ENCODE measurements at regions not wholly inside any gene's neighbourhood (a gene's known extent, or its start where the extent isn't known, plus 50 kb on each side); places are given as distances from the start of the nearest gene placed in this dataset.

DNA sequence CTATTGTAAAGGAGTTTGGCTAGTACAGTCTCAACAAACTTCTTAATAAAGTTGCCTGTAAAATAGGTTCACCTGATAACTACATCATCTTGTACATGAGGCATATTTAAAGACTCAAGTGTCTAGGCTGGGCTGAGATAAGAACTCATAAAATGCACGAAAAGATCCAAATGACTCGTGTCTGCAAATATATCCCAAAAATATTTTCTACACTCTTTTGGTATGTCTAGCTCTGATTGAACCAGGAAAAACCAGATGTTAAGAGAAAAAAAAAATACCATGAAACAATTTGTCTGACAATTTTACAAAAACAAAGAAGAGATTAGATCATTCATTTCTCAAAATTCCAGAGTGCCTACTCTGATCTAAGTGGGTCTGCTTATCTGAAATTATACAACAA lies 166.9 kb upstream of the OSR1 start:
- ATAC-seq (no peak), DNase-seq (ENCODE audit: low spot score) (no peak), FAIRE-seq (no peak)
- Histone ChIP-seq H3K9me3 (ENCODE audit: low read length) (no peaks in the 10 kb centered on the region), H3K36me3 (replicated peaks in 1 of 2; ENCODE audit: control insufficient read depth in 1 of 2, insufficient read depth in 2 of 2, low read length in 2 of 2) (no peaks in the 10 kb centered on the region), H3K4me1 (ENCODE audit: insufficient read depth, low read length) (peaks cover 17% of the 10 kb centered on the region; the same call in 1 of the 2 replicates), H3K9ac (ENCODE audit: insufficient read depth, low read depth, low read length) (no peak overlapping the region), H3K4me2 (ENCODE audit: low read depth, low read length) (no peak overlapping the region), H2AFZ (ENCODE audit: low read length) (no peak overlapping the region), H3K4me3 (replicated peaks in 1 of 3; ENCODE audit: insufficient read depth in 1 of 3, low read depth in 2 of 3, low read length in 3 of 3) (no peak overlapping the region), H3K79me2 (ENCODE audit: insufficient read depth, low read length) (no peaks in the 10 kb centered on the region), H3K27ac (ENCODE audit: extremely low read length, insufficient read depth, low read length) (no peak overlapping the region), H4K20me1 (ENCODE audit: insufficient read depth, low read length) (no peaks in the 10 kb centered on the region), H3K27me3 (ENCODE audit: control insufficient read depth in 1 of 2, insufficient read depth in 2 of 2, low read length in 2 of 2) (no peaks in the 10 kb centered on the region; a peak in 2 of 5 replicates)
- in situ Hi-C loops (cut with HindIII; ENCODE audit: extremely low pct_ligation_motif_present, low pct_unique_long_range_greater_than_20kb): no loop called here
- CTCF ChIA-PET (ENCODE audit: low intra/inter-chr PET ratio, low total read pairs): no interaction called here
- TF ChIP-seq ZNF430 (CRISPR knock-in tag; IDR thresholded peaks at IDR 0.05): no peak
- TF ChIP-seq NFRKB (IDR thresholded peaks at IDR 0.05): no peak
- TF ChIP-seq HMGA1 (CRISPR knock-in tag; conservative IDR thresholded peaks at IDR 0.05): no peak
- POLR2A ChIA-PET: no interaction called here
- no TSS peak for BruUV-seq (replicated peaks)
- intact Hi-C loops (cut with micrococcal nuclease; ENCODE audit: unreplicated experiment): no loop called here
- WGBS (ENCODE audit: low lambda C conversion rate): 41% methylated on average over 2 of the region's 2 CpGs

GRCh38 chr2:19519045-19519444 lies 160.6 kb upstream of the OSR1 start:
- no TSS peak for BruUV-seq (replicated peaks)
- TF ChIP-seq HHEX (CRISPR knock-in tag; IDR thresholded peaks at IDR 0.05): no peak
- no peak for TF ChIP-seq FOXP4 (CRISPR knock-in tag; IDR thresholded peaks at IDR 0.05)
- TF ChIP-seq, protein P1, sequence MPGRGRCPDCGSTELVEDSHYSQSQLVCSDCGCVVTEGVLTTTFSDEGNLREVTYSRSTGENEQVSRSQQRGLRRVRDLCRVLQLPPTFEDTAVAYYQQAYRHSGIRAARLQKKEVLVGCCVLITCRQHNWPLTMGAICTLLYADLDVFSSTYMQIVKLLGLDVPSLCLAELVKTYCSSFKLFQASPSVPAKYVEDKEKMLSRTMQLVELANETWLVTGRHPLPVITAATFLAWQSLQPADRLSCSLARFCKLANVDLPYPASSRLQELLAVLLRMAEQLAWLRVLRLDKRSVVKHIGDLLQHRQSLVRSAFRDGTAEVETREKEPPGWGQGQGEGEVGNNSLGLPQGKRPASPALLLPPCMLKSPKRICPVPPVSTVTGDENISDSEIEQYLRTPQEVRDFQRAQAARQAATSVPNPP (CRISPR knock-in tag; IDR thresholded peaks at IDR 0.05): no peak
- TF ChIP-seq ZNF549 (CRISPR knock-in tag; IDR thresholded peaks at IDR 0.05): no peak
- no peak for TF ChIP-seq WIZ (CRISPR knock-in tag; IDR thresholded peaks at IDR 0.05)
- no peak for TF ChIP-seq NFKBIZ (CRISPR knock-in tag; IDR thresholded peaks at IDR 0.05)
- H3K79me2 ChIP-seq (ENCODE audit: insufficient read depth, low read length): no peaks in the 10 kb centered on the region
- no peaks in the 10 kb centered on the region for H3K36me3 ChIP-seq (replicated peaks in 1 of 2; ENCODE audit: control insufficient read depth in 1 of 2, insufficient read depth in 2 of 2, low read length in 2 of 2)
- ATAC-seq (no peak), DNase-seq (ENCODE audit: low spot score) (no peak), FAIRE-seq (no peak)
- H3K9ac ChIP-seq (ENCODE audit: insufficient read depth, low read depth, low read length): no peak overlapping the region
- CTCF ChIA-PET (ENCODE audit: low intra/inter-chr PET ratio, low total read pairs): no interaction called here
- no peak overlapping the region for H2AFZ ChIP-seq (ENCODE audit: low read length)
- H3K4me1 ChIP-seq (ENCODE audit: insufficient read depth, low read length): peaks cover 17% of the 10 kb centered on the region; the same call in 1 of the 2 replicates
- H3K4me3 ChIP-seq (replicated peaks in 1 of 3; ENCODE audit: insufficient read depth in 1 of 3, low read depth in 2 of 3, low read length in 3 of 3): no peak overlapping the region
- POLR2A ChIA-PET: no interaction called here
- peaks cover 0 to 2% of the 10 kb centered on the region in 2 experiments; a peak in 1 of 5 replicates for H3K27me3 ChIP-seq (ENCODE audit: control insufficient read depth in 1 of 2, insufficient read depth in 2 of 2, low read length in 2 of 2)
- H3K4me2 ChIP-seq (ENCODE audit: low read depth, low read length): no peak overlapping the region
- intact Hi-C loops (cut with micrococcal nuclease; ENCODE audit: unreplicated experiment) (no loop called here), in situ Hi-C loops (cut with HindIII; ENCODE audit: extremely low pct_ligation_motif_present, low pct_unique_long_range_greater_than_20kb) (no loop called here)
- whole genome bisulfite sequencing (ENCODE audit: low lambda C conversion rate): 25% methylated on average over 2 of the region's 2 CpGs
- no peaks in the 10 kb centered on the region for H4K20me1 ChIP-seq (ENCODE audit: insufficient read depth, low read length)
- no peaks in the 10 kb centered on the region for H3K9me3 ChIP-seq (ENCODE audit: low read length)
- H3K27ac ChIP-seq (ENCODE audit: extremely low read length, insufficient read depth, low read length): no peak overlapping the region

Data from HepG2 (cell line).